Tibial nerve (tissue), 4 donors: ENCODE measurements at regions not wholly inside any gene's neighbourhood (a gene's known extent, or its start where the extent isn't known, plus 50 kb on each side); places are given as distances from the start of the nearest gene placed in this dataset.

Source experiments
- DNase-seq, 2 donors: peaks; one replicate each; pipeline ENCODE4 v3.0.0-alpha.2; 2019; ENCODE audit warnings: low spot score in 2 of 2
- H3K27ac ChIP-seq, 4 donors: fragments of 200-600 bp; sonication (generic) in 3 of 4; one replicate each; pipeline ENCODE4 v1.5.1; 2017 to 2019; ENCODE audit warnings: mild to moderate bottlenecking in 1 of 4
- H3K27me3 ChIP-seq, 2 donors: fragments of 200-600 bp; sonication (generic) in 1 of 2; one replicate each; pipeline versions ENCODE4 v1.5.1 to v1.6.0; 2017 to 2019
- H3K36me3 ChIP-seq, 3 donors: fragments of 200-600 bp; sonication (generic); one replicate each; pipeline ENCODE4 v1.5.1; 2018 to 2019
- H3K4me1 ChIP-seq, 4 donors: fragments of 200-600 bp; sonication (generic) in 3 of 4; one replicate each; pipeline ENCODE4 v1.5.1; 2017 to 2019
- H3K4me3 ChIP-seq, 4 donors: fragments of 200-600 bp; sonication (generic) in 3 of 4; one replicate each; pipeline ENCODE4 v1.5.1; 2017 to 2019; ENCODE audit warnings: mild to moderate bottlenecking in 1 of 4, moderate library complexity in 1 of 4
- H3K9me3 ChIP-seq, 4 donors: fragments of 200-600 bp; sonication (generic) in 3 of 4; one replicate each; pipeline ENCODE4 v1.5.1; 2017 to 2019
- EP300 ChIP-seq, 2 donors: sonication (generic); formaldehyde crosslinking; IDR thresholded peaks; one replicate each; pipeline ENCODE4 v1.6.1; 2017; ENCODE audit warnings: antibody characterized with exemption in 2 of 2, mild to moderate bottlenecking in 1 of 2
- POLR2A ChIP-seq, 2 donors: fragments of 450-650 bp; IDR thresholded peaks; one replicate each; pipeline ENCODE4 v1.6.1; 2017; ENCODE audit warnings: antibody characterized with exemption in 2 of 2, mild to moderate bottlenecking in 2 of 2, moderate library complexity in 2 of 2
- WGBS, 2 donors: methylation state at CpG; one replicate each; pipeline ENCODE4 v1.1.5; 2018; 5-methylcytosine and 5-hydroxymethylcytosine counted together
- TF ChIP-seq, protein P1 (sequence below), 5 experiments: fragments of 200-600 bp in 3 of 5; fragments of 450-650 bp in 2 of 5; sonication (generic) in 3 of 5; IDR thresholded peaks; one replicate each; pipeline ENCODE4 v1.5.1; 2016 to 2019; ENCODE audit warnings: antibody characterized with exemption in 5 of 5, mild to moderate bottlenecking in 3 of 5, moderate library complexity in 2 of 5

DNA sequence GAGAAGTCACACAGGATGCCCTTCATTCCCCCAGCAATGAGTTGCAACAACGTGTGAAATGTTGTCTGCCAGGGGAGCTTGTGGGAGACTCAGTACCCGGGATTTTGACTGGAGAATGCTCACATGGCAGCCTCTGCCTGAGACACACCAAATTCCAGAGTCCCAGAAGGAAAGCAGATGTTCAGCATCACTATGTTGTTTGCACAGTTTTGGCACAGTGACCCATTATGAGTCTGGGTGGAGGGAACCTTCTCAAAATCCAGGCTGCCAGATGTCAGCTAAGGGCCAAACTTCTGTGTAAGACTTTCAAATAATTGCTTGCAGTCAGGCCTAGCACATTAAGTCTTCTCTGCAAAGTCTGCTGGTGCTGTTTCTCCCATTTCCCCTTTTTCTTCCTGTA, 1029.7 kb upstream of the TENM3 start:
- WGBS, 2 donors, result 11 to 53% methylated on average over 2 of the region's 2 CpGs
- Histone ChIP-seq H3K36me3 (no peaks in the 10 kb centered on the region), H3K4me3 (no peak overlapping the region), H3K27me3 (no peaks in the 10 kb centered on the region), H3K4me1 (peaks cover 0 to 3% (median 0%) of the 10 kb centered on the region in 4 donors), H3K9me3 (no peaks in the 10 kb centered on the region), H3K27ac (no peak overlapping the region)
- DNase-seq, result no peak
- TF ChIP-seq EP300 (IDR thresholded peaks at IDR 0.05) (no peak), POLR2A (IDR thresholded peaks at IDR 0.05) (no peak)
- TF ChIP-seq, protein P1, sequence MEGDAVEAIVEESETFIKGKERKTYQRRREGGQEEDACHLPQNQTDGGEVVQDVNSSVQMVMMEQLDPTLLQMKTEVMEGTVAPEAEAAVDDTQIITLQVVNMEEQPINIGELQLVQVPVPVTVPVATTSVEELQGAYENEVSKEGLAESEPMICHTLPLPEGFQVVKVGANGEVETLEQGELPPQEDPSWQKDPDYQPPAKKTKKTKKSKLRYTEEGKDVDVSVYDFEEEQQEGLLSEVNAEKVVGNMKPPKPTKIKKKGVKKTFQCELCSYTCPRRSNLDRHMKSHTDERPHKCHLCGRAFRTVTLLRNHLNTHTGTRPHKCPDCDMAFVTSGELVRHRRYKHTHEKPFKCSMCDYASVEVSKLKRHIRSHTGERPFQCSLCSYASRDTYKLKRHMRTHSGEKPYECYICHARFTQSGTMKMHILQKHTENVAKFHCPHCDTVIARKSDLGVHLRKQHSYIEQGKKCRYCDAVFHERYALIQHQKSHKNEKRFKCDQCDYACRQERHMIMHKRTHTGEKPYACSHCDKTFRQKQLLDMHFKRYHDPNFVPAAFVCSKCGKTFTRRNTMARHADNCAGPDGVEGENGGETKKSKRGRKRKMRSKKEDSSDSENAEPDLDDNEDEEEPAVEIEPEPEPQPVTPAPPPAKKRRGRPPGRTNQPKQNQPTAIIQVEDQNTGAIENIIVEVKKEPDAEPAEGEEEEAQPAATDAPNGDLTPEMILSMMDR (IDR thresholded peaks at IDR 0.05), result no peak

DNA sequence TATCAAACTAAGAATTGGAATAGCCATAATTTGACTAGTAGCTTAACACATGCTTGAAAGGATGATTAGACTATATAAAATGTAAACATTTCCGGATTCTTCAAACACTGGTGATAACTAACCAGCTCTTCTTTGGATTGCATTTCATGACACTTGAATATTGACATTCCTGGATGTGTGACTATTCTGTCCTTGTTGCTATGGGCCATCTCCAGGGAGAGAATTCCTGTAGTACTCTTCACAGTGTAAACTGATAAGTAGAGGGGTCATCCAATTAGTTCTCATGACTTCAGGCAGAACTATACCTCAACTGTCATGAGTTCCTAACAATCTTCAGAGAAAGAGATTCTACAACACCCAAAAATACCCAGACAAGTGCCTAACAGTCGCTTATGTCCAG, 1026.7 kb upstream of the TENM3 start:
- no peak for DNase-seq
- 88 to 90% methylated on average over 2 of the region's 2 CpGs for WGBS, 2 donors
- Histone ChIP-seq H3K27ac (no peak overlapping the region), H3K4me1 (peaks cover 0 to 3% (median 0%) of the 10 kb centered on the region in 4 donors), H3K9me3 (no peaks in the 10 kb centered on the region), H3K36me3 (no peaks in the 10 kb centered on the region), H3K4me3 (no peak overlapping the region), H3K27me3 (no peaks in the 10 kb centered on the region)
- no peak for TF ChIP-seq POLR2A (IDR thresholded peaks at IDR 0.05)
- no peak for TF ChIP-seq EP300 (IDR thresholded peaks at IDR 0.05)
- TF ChIP-seq, protein P1 (IDR thresholded peaks at IDR 0.05), result no peak

DNA sequence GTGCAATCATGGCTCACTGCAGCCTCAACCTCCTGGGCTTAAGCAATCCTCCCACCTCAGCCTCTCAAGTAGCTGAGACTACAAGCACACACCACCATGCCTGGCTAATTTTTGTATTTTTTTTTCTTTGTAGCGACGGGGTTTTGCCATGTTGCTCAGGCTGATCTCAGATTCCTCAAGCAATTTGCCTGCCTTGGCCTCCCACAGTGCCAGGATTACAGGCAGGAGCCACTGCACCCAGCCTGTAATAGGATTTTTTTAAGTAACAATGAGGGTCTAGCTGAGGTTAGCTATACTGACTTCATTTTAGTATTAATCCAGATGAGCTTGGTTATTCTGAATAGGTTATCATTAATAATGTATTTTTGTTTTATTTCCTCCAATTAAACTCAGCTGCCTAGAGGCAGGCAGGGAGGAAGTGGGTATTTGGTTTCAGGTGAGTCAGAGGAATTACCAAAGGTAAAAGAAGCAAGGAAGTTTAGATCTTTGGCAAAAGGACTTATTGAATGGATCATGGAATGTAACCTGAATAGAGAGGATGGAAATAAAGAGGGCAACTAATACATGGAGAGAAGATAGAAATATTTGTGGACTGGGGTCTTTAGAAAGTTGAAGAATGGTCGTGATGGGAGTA, 1023.3 kb upstream of the TENM3 start:
- WGBS, 2 donors, result 65 to 72% methylated on average over 3 of the region's 3 CpGs
- Histone ChIP-seq H3K27ac (no peak overlapping the region), H3K4me1 (no peaks in the 10 kb centered on the region), H3K36me3 (no peaks in the 10 kb centered on the region), H3K4me3 (no peak overlapping the region), H3K27me3 (no peaks in the 10 kb centered on the region), H3K9me3 (no peaks in the 10 kb centered on the region)
- TF ChIP-seq POLR2A (IDR thresholded peaks at IDR 0.05) (no peak), EP300 (IDR thresholded peaks at IDR 0.05) (no peak)
- TF ChIP-seq, protein P1 (IDR thresholded peaks at IDR 0.05), result no peak
- no peak for DNase-seq

DNA sequence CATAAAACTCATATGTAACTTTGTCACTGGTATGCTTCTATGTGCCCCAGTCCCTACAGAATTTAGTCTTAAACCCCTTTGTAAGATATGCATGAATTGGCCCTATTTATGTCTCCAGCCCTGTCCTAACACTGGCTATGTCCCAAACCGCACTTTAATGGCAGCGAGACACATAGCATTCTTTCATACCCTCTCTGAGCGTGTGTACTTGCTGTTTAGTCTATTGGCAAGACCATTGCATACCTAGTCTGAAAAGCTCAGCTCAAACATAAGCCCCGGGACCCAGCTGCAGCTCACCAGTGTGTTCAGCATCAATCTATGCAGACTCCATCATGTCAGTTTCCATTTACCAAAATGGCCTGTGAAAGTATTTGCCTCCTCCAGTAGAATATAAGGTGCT, 1018.4 kb upstream of the TENM3 start:
- Histone ChIP-seq H3K4me1 (peaks cover 0 to 13% (median 0%) of the 10 kb centered on the region in 4 donors), H3K36me3 (no peaks in the 10 kb centered on the region), H3K4me3 (no peak overlapping the region), H3K9me3 (no peaks in the 10 kb centered on the region), H3K27ac (peak overlapping the region in 1 of 4 donors; percentile 18), H3K27me3 (no peaks in the 10 kb centered on the region)
- TF ChIP-seq, protein P1 (IDR thresholded peaks at IDR 0.05), result no peak
- no peak for TF ChIP-seq POLR2A (IDR thresholded peaks at IDR 0.05)
- no peak for TF ChIP-seq EP300 (IDR thresholded peaks at IDR 0.05)
- no peak for DNase-seq
- WGBS, 2 donors, result 52 to 56% methylated on average over 4 of the region's 4 CpGs

DNA sequence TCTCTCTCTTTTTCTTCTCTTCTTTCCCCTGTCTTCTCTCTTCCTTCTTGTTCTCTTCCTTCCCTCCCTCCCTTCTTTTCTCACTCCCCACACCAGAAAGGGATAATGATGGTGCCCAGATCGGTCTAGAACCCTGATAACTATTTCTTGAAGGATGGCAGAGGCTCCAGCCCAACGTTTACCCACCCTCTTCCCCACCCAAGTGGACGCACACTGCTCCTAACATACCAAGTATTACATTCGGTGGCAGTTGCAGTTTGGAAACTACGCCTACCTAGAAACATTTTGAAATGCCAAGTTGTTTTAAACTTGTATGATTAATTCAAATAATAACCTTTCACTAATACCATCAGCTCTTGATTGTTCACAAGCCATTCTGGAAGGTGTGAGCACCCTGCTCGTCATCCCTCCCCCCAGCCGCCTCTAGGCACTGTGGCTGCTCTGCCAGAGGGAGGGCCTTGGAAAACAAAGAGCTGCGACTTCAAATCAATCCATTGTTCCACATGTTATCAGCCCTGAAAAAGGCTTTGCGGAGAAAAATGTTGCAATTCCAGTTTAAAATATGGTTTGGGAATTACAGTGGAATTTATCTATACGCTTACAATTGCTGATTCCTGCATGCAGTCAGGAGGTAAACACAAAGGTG, 1017.5 kb upstream of the TENM3 start:
- WGBS, 2 donors, result 37 to 47% methylated on average over 10 of the region's 10 CpGs
- Histone ChIP-seq H3K36me3 (no peaks in the 10 kb centered on the region), H3K27me3 (no peaks in the 10 kb centered on the region), H3K4me3 (no peak overlapping the region), H3K4me1 (peaks cover 0 to 13% (median 0%) of the 10 kb centered on the region in 4 donors), H3K9me3 (no peaks in the 10 kb centered on the region), H3K27ac (peak overlapping the region in 1 of 4 donors; percentile 18)
- TF ChIP-seq, protein P1 (IDR thresholded peaks at IDR 0.05), result no peak
- TF ChIP-seq EP300 (IDR thresholded peaks at IDR 0.05), result no peak
- TF ChIP-seq POLR2A (IDR thresholded peaks at IDR 0.05), result no peak
- no peak for DNase-seq
